ENCODE measurements at regions not wholly inside any gene's neighbourhood (a gene's known extent, or its start where the extent isn't known, plus 50 kb on each side); places are given as distances from the start of the nearest gene placed in this dataset.

GRCh38 chr16:66196770-66197169 lies 169.7 kb upstream of the CDH5 start:
- Histone ChIP-seq H3K9ac (ENCODE audit: low read length) (no peak overlapping the region), H3K4me3 (ENCODE audit: low read length) (no peak overlapping the region), H3F3A (ENCODE audit: low read length, unreplicated experiment) (no peaks in the 10 kb centered on the region), H2AFZ (ENCODE audit: low read length) (no peak overlapping the region), H3K27me3 (ENCODE audit: low read length) (no peaks in the 10 kb centered on the region), H3K9me2 (replicated peaks; ENCODE audit: low read length) (no peaks in the 10 kb centered on the region), H3K36me3 (ENCODE audit: low read depth, low read length) (no peaks in the 10 kb centered on the region), H3K79me2 (ENCODE audit: low read length) (no peaks in the 10 kb centered on the region), H3K4me1 (ENCODE audit: insufficient read depth, low read length) (no peaks in the 10 kb centered on the region), H3K9me3 (ENCODE audit: low read length) (no peaks in the 10 kb centered on the region), H4K20me1 (ENCODE audit: low read length) (no peaks in the 10 kb centered on the region), H3K27ac (ENCODE audit: low read length) (no peak overlapping the region), H3K4me2 (ENCODE audit: low read length) (no peak overlapping the region)
- intact Hi-C loops (cut with micrococcal nuclease), result no loop called here
- DNase-seq (no peak), ATAC-seq (no peak)
- CTCF ChIA-PET, result no interaction called here
- POLR2A ChIA-PET (ENCODE audit: unreplicated experiment), result no interaction called here
- BruUV-seq (replicated peaks), result no TSS peak
- TF ChIP-seq EZH2phosphoT487 (IDR thresholded peaks at IDR 0.05; ENCODE audit: borderline replicate concordance, low read length) (no peak), CTCF (conservative IDR thresholded peaks at IDR 0.05; ENCODE audit: low read depth, low read length) (no peak), EZH2 (IDR thresholded peaks at IDR 0.05; ENCODE audit: low read length, unreplicated experiment) (no peak)

GRCh38 chr16:66194866-66195265 lies 171.6 kb upstream of the CDH5 start:
- H4K20me1 ChIP-seq (ENCODE audit: low read length), result no peaks in the 10 kb centered on the region
- no peak overlapping the region for H2AFZ ChIP-seq (ENCODE audit: low read length)
- no peaks in the 10 kb centered on the region for H3K36me3 ChIP-seq (ENCODE audit: low read depth, low read length)
- no peaks in the 10 kb centered on the region for H3K27me3 ChIP-seq (ENCODE audit: low read length)
- intact Hi-C loops (cut with micrococcal nuclease), result no loop called here
- TF ChIP-seq CTCF (conservative IDR thresholded peaks at IDR 0.05; ENCODE audit: low read depth, low read length) (no peak), EZH2 (IDR thresholded peaks at IDR 0.05; ENCODE audit: low read length, unreplicated experiment) (no peak), EZH2phosphoT487 (IDR thresholded peaks at IDR 0.05; ENCODE audit: borderline replicate concordance, low read length) (no peak)
- H3F3A ChIP-seq (ENCODE audit: low read length, unreplicated experiment), result no peaks in the 10 kb centered on the region
- ChIA-PET POLR2A (ENCODE audit: unreplicated experiment) (no interaction called here), CTCF (no interaction called here)
- no TSS peak for BruUV-seq (replicated peaks)
- 0 out of 2 replicates have a peak, but pooled peaks cover 5% of the 10 kb centered on the region for H3K9me2 ChIP-seq (replicated peaks; ENCODE audit: low read length)
- no peaks in the 10 kb centered on the region for H3K79me2 ChIP-seq (ENCODE audit: low read length)
- H3K4me1 ChIP-seq (ENCODE audit: insufficient read depth, low read length), result peaks cover 5% of the 10 kb centered on the region
- no peak for DNase-seq
- no peak overlapping the region for H3K4me2 ChIP-seq (ENCODE audit: low read length)
- no peak overlapping the region for H3K4me3 ChIP-seq (ENCODE audit: low read length)
- H3K9ac ChIP-seq (ENCODE audit: low read length), result no peak overlapping the region
- no peak overlapping the region for H3K27ac ChIP-seq (ENCODE audit: low read length)
- no peak for ATAC-seq
- no peaks in the 10 kb centered on the region for H3K9me3 ChIP-seq (ENCODE audit: low read length)

- intact Hi-C loops (cut with micrococcal nuclease), result no loop called here
- Histone ChIP-seq H3K27me3 (ENCODE audit: low read length) (no peaks in the 10 kb centered on the region), H3K9me2 (replicated peaks; ENCODE audit: low read length) (0 out of 2 replicates have a peak, but pooled peaks cover 5% of the 10 kb centered on the region), H3K4me1 (ENCODE audit: insufficient read depth, low read length) (peaks cover 10% of the 10 kb centered on the region), H3K9ac (ENCODE audit: low read length) (no peak overlapping the region), H3K27ac (ENCODE audit: low read length) (no peak overlapping the region), H3F3A (ENCODE audit: low read length, unreplicated experiment) (no peaks in the 10 kb centered on the region), H3K36me3 (ENCODE audit: low read depth, low read length) (no peaks in the 10 kb centered on the region), H2AFZ (ENCODE audit: low read length) (no peak overlapping the region), H3K9me3 (ENCODE audit: low read length) (no peaks in the 10 kb centered on the region), H3K4me3 (ENCODE audit: low read length) (no peak overlapping the region), H3K4me2 (ENCODE audit: low read length) (no peak overlapping the region), H3K79me2 (ENCODE audit: low read length) (no peaks in the 10 kb centered on the region), H4K20me1 (ENCODE audit: low read length) (no peaks in the 10 kb centered on the region)
- POLR2A ChIA-PET (ENCODE audit: unreplicated experiment), result no interaction called here
- BruUV-seq (replicated peaks), result no TSS peak
- ATAC-seq (no peak), DNase-seq (no peak)
- TF ChIP-seq EZH2 (IDR thresholded peaks at IDR 0.05; ENCODE audit: low read length, unreplicated experiment), result no peak
- no peak for TF ChIP-seq EZH2phosphoT487 (IDR thresholded peaks at IDR 0.05; ENCODE audit: borderline replicate concordance, low read length)
- TF ChIP-seq CTCF (conservative IDR thresholded peaks at IDR 0.05; ENCODE audit: low read depth, low read length), result no peak
- CTCF ChIA-PET, result no interaction called here
These were observed 172.8 kb upstream of the CDH5 start for GRCh38 chr16:66193543-66194229.
